ENCODE measurements at regions not wholly inside any gene's neighbourhood (a gene's known extent, or its start where the extent isn't known, plus 50 kb on each side); places are given as distances from the start of the nearest gene placed in this dataset.

DNA sequence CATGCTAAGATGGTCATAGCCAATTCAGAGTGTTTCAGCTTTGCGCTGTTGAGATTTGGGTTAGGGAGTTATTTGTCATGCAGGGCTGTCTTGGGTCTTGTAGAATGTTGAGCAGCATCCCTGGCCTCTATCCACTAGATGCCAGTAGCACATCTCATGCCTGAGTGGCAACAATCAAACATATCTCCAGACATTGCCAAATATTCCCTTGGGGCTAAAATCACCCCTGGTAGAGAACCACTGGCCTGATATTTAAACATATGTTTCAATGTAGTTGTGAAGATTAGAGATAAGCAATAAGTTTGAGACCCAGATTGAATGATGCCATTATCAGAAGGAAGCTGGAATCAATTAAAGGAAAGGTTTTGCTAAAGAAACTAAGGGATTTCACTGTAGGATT, 463.3 kb downstream of the DOK5 start:
- Mint-ChIP-seq H3K36me3 (ENCODE audit: unreplicated experiment) (no peaks in the 10 kb centered on the region), H3K27ac (ENCODE audit: unreplicated experiment) (no peak overlapping the region), H3K4me3 (ENCODE audit: unreplicated experiment) (no peak overlapping the region), H3K9me3 (ENCODE audit: unreplicated experiment) (peaks cover 3% of the 10 kb centered on the region), H3K27me3 (ENCODE audit: unreplicated experiment) (no peaks in the 10 kb centered on the region), H3K4me1 (ENCODE audit: low read depth, unreplicated experiment) (no peaks in the 10 kb centered on the region)
- DNase-seq, result no peak
- TF ChIP-seq, protein P1, sequence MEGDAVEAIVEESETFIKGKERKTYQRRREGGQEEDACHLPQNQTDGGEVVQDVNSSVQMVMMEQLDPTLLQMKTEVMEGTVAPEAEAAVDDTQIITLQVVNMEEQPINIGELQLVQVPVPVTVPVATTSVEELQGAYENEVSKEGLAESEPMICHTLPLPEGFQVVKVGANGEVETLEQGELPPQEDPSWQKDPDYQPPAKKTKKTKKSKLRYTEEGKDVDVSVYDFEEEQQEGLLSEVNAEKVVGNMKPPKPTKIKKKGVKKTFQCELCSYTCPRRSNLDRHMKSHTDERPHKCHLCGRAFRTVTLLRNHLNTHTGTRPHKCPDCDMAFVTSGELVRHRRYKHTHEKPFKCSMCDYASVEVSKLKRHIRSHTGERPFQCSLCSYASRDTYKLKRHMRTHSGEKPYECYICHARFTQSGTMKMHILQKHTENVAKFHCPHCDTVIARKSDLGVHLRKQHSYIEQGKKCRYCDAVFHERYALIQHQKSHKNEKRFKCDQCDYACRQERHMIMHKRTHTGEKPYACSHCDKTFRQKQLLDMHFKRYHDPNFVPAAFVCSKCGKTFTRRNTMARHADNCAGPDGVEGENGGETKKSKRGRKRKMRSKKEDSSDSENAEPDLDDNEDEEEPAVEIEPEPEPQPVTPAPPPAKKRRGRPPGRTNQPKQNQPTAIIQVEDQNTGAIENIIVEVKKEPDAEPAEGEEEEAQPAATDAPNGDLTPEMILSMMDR (IDR thresholded peaks at IDR 0.05; ENCODE audit: partially characterized antibody, unreplicated experiment), result no peak

DNA sequence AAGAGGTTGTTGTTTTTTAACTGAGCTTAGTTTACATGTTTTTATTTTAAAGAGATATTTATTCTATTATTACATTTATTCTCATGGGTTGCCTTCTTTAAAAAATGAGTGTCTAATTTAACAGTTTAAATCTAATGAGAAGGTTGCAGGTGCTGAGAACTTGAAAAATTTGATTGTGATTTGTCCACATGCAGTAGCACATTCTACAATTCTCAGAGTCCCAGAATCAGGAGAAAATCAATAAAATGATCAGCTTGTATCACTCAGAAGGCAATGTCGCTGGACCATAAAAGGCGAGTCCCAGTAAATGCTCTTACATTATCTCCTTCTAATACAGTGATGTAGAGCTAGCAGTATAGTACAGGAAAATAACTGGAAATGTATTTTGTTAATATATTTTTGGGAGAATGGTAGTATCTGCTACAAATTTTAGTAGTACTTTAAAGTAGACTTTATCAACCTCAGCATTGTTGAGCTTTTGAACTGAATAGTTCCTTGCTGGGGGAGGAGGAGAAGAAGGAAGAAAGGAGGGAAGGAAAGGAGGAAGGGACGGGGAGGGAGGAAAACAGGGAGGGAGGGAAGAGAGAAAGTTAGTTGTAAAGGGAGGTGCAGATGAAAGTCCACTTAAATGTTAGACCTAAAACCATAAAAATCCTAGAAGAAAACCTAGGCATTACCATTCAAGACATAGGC, 458.0 kb downstream of the DOK5 start:
- H3K4me3 Mint-ChIP-seq (ENCODE audit: unreplicated experiment), result no peak overlapping the region
- H3K36me3 Mint-ChIP-seq (ENCODE audit: unreplicated experiment), result peaks cover 6% of the 10 kb centered on the region
- DNase-seq, result no peak
- TF ChIP-seq, protein P1 (IDR thresholded peaks at IDR 0.05; ENCODE audit: partially characterized antibody, unreplicated experiment), result no peak
- no peaks in the 10 kb centered on the region for H3K27me3 Mint-ChIP-seq (ENCODE audit: unreplicated experiment)
- no peak overlapping the region for H3K27ac Mint-ChIP-seq (ENCODE audit: unreplicated experiment)
- H3K9me3 Mint-ChIP-seq (ENCODE audit: unreplicated experiment), result peaks cover 3% of the 10 kb centered on the region
- no peaks in the 10 kb centered on the region for H3K4me1 Mint-ChIP-seq (ENCODE audit: low read depth, unreplicated experiment)

DNA sequence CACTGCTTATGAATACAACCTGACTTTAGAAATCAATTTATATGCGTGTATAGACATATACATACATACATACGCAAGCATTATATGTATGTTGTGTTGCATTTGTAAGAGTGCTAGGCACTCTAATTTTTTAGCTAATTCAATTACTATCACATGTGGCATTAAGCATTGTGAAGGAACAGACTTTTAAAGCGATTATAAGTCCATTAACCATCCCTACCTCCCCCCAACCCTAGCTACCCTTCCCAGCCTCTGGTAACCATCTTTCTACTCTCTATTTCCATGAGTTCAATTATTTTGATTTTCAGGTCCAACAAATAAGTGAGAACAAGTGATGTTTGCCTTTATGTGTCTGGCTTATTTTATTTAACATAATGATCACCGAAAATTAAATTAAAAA, 453.8 kb downstream of the DOK5 start:
- no peak for DNase-seq
- H3K9me3 Mint-ChIP-seq (ENCODE audit: unreplicated experiment), result peaks cover 3% of the 10 kb centered on the region
- H3K4me3 Mint-ChIP-seq (ENCODE audit: unreplicated experiment), result no peak overlapping the region
- H3K27me3 Mint-ChIP-seq (ENCODE audit: unreplicated experiment), result peaks cover 2% of the 10 kb centered on the region
- H3K36me3 Mint-ChIP-seq (ENCODE audit: unreplicated experiment), result peaks cover 6% of the 10 kb centered on the region
- TF ChIP-seq, protein P1 (IDR thresholded peaks at IDR 0.05; ENCODE audit: partially characterized antibody, unreplicated experiment), result no peak
- no peak overlapping the region for H3K27ac Mint-ChIP-seq (ENCODE audit: unreplicated experiment)
- H3K4me1 Mint-ChIP-seq (ENCODE audit: low read depth, unreplicated experiment), result no peaks in the 10 kb centered on the region

DNA sequence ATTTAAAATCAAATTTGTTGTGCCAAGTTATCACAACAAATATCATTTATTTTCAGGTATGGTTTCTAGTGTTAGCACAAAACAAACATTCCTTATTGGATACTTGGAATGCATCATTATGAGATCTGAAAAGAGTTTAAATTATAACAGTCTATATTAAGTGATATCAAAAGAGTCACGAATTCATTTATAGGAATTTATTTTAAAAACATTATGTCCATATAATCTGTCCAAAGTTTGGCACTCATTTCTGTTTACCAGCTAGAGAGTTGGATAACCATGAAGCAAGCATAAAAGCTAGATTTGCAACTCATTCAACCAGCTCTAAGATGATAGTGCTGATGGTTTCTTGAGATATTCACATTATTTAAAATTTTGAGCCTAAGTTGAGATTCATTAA, 453.2 kb downstream of the DOK5 start:
- TF ChIP-seq, protein P1 (IDR thresholded peaks at IDR 0.05; ENCODE audit: partially characterized antibody, unreplicated experiment), result no peak
- no peaks in the 10 kb centered on the region for H3K4me1 Mint-ChIP-seq (ENCODE audit: low read depth, unreplicated experiment)
- H3K4me3 Mint-ChIP-seq (ENCODE audit: unreplicated experiment), result no peak overlapping the region
- DNase-seq, result no peak
- H3K9me3 Mint-ChIP-seq (ENCODE audit: unreplicated experiment), result peaks cover 3% of the 10 kb centered on the region
- peaks cover 2% of the 10 kb centered on the region for H3K27me3 Mint-ChIP-seq (ENCODE audit: unreplicated experiment)
- no peak overlapping the region for H3K27ac Mint-ChIP-seq (ENCODE audit: unreplicated experiment)
- peaks cover 6% of the 10 kb centered on the region for H3K36me3 Mint-ChIP-seq (ENCODE audit: unreplicated experiment)

DNA sequence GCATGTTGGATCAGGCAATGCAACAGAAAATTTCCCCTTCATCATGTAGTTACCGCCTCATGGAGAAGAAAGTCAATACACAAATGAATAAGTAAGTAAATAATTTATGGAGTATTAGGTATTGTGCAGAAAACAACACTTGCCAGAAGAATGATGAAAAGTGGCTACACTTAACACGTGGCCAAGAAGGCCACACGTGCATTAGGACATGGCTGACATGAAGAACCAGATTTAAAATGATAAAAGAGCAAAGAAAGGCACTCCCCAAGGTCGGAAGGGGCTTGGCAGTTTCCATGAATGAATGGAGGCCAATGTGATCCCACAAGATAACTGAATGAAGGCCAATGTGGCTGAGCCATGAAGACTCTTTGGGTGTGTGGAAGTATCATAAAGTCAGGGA, 447.2 kb downstream of the DOK5 start:
- Mint-ChIP-seq H3K4me3 (ENCODE audit: unreplicated experiment) (no peak overlapping the region), H3K27ac (ENCODE audit: unreplicated experiment) (no peak overlapping the region), H3K9me3 (ENCODE audit: unreplicated experiment) (peaks cover 1% of the 10 kb centered on the region), H3K4me1 (ENCODE audit: low read depth, unreplicated experiment) (no peaks in the 10 kb centered on the region), H3K27me3 (ENCODE audit: unreplicated experiment) (peaks cover 3% of the 10 kb centered on the region), H3K36me3 (ENCODE audit: unreplicated experiment) (no peaks in the 10 kb centered on the region)
- no peak for DNase-seq
- TF ChIP-seq, protein P1 (IDR thresholded peaks at IDR 0.05; ENCODE audit: partially characterized antibody, unreplicated experiment), result no peak

All from glutamatergic neuron (in vitro differentiated cells).